ENCODE measurements at regions not wholly inside any gene's neighbourhood (a gene's known extent, or its start where the extent isn't known, plus 50 kb on each side); places are given as distances from the start of the nearest gene placed in this dataset.

- Histone ChIP-seq H3K4me1 (no peaks in the 10 kb centered on the region), H3K36me3 (no peaks in the 10 kb centered on the region), H3K4me3 (no peak overlapping the region), H3K27ac (no peak overlapping the region), H3K27me3 (no peaks in the 10 kb centered on the region), H3K9me3 (no peaks in the 10 kb centered on the region)
- TF ChIP-seq POLR2A (IDR thresholded peaks at IDR 0.05) (no peak), CTCF (IDR thresholded peaks at IDR 0.05) (no peak)
- intact Hi-C loops (cut with DNase I), result no loop called here
- 66 to 82% (median 80%) methylated on average over 1 of the region's 1 CpG for WGBS, 4 donors
- no peak for ATAC-seq
- DNase-seq, result no peak
Observed at GRCh38 chr4:156662921-156663320, 308.7 kb downstream of the PDGFC start.

- Histone ChIP-seq H3K27ac (no peak overlapping the region), H3K4me3 (no peak overlapping the region), H3K4me1 (no peaks in the 10 kb centered on the region), H3K27me3 (no peaks in the 10 kb centered on the region), H3K36me3 (no peaks in the 10 kb centered on the region), H3K9me3 (no peaks in the 10 kb centered on the region)
- DNase-seq (no peak), ATAC-seq (no peak)
- WGBS, 4 donors, result 78 to 84% (median 81%) methylated on average over 1 of the region's 1 CpG
- intact Hi-C loops (cut with DNase I), result no loop called here
- TF ChIP-seq CTCF (IDR thresholded peaks at IDR 0.05), result no peak
- no peak for TF ChIP-seq POLR2A (IDR thresholded peaks at IDR 0.05)
Observed at GRCh38 chr4:156661555-156661954, 310.0 kb downstream of the PDGFC start.

- H3K27me3 ChIP-seq, result no peaks in the 10 kb centered on the region
- ATAC-seq (no peak), DNase-seq (no peak)
- H3K36me3 ChIP-seq, result no peaks in the 10 kb centered on the region
- no peaks in the 10 kb centered on the region for H3K4me1 ChIP-seq
- no peak overlapping the region for H3K4me3 ChIP-seq
- no peaks in the 10 kb centered on the region for H3K9me3 ChIP-seq
- intact Hi-C loops (cut with DNase I), result no loop called here
- TF ChIP-seq CTCF (IDR thresholded peaks at IDR 0.05) (no peak), POLR2A (IDR thresholded peaks at IDR 0.05) (no peak)
- 71 to 85% (median 77%) methylated on average over 2 of the region's 2 CpGs for WGBS, 4 donors
- no peak overlapping the region for H3K27ac ChIP-seq
Observed at GRCh38 chr4:156660465-156660864, 311.1 kb downstream of the PDGFC start.

GRCh38 chr4:156659983-156660382 lies 311.6 kb downstream of the PDGFC start:
- TF ChIP-seq CTCF (IDR thresholded peaks at IDR 0.05), result no peak
- no peak for TF ChIP-seq POLR2A (IDR thresholded peaks at IDR 0.05)
- Histone ChIP-seq H3K27ac (no peak overlapping the region), H3K4me1 (no peaks in the 10 kb centered on the region), H3K27me3 (no peaks in the 10 kb centered on the region), H3K9me3 (no peaks in the 10 kb centered on the region), H3K4me3 (no peak overlapping the region), H3K36me3 (no peaks in the 10 kb centered on the region)
- ATAC-seq, result no peak
- WGBS, 4 donors, result 82 to 86% (median 83%) methylated on average over 3 of the region's 3 CpGs
- intact Hi-C loops (cut with DNase I), result no loop called here
- no peak for DNase-seq
